Dedifferentiated amniotic fluid mesenchymal stem cell (primary cell): ENCODE measurements at regions not wholly inside any gene's neighbourhood (a gene's known extent, or its start where the extent isn't known, plus 50 kb on each side); places are given as distances from the start of the nearest gene placed in this dataset.
A peak's percentile ranks its signal among the peaks of the same experiment; 100 is the strongest.

Experiments
- DNase-seq: peaks from one replicate; pipeline ENCODE4 v3.0.0-alpha.2; 2016; ENCODE audit errors: extremely low spot score

DNA sequence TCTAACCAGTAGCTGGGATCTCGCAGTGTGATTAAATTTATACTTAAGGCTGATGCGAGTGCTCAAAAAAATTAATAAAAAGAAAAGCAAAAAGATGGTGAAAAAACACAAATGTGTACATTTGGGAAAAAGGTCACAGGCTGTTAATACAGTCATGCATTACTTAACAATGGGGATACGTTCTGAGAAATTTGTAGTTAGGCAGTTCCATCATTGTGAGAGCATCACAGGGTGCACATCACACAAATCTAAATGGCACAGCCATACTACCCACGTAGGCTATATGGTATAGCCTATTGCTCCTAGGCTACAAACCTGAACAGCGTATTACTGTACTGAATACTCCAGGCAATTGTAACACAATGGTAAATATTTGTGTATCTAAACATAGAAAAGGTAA lies 142.4 kb upstream of the MYOCD start:
- no peak for DNase-seq

DNA sequence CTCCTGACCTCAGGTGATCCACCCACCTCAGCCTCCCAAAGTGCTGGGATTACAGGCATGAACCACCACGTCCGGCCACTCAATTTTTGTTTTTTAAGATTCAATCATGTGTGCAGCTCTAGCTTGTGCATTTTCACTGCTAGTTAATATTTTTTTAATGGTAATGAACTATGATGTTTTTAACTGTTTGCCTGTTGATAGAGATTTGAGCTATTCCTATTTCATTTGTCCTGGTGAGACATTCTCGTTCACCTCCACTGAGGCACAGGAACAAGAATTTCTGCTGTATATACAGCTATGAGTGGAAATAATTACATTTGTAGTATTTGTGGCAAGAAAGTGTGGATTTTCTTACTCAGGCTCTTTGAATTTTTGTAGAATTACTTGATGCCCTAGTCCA lies 137.7 kb upstream of the MYOCD start:
- no peak for DNase-seq

DNA sequence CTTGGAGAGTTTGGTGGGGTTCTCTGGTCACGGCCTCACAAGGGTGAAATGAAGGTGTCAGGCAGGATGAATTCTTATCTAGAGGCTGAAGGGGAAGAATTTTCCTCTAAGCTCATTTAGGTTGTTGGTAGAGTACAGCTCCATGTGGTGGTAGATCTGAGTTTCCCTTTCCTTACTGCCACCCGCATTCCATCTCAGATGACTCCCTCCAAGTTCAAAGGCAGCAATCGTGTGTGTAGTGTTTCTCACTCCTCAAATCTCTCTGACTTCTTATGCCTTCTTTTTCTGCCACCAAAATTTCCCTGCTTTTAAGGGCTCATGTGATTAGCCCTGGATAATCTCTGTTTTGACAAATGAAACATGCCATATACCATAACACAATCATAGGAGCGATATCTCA lies 135.5 kb upstream of the MYOCD start:
- no peak for DNase-seq

DNA sequence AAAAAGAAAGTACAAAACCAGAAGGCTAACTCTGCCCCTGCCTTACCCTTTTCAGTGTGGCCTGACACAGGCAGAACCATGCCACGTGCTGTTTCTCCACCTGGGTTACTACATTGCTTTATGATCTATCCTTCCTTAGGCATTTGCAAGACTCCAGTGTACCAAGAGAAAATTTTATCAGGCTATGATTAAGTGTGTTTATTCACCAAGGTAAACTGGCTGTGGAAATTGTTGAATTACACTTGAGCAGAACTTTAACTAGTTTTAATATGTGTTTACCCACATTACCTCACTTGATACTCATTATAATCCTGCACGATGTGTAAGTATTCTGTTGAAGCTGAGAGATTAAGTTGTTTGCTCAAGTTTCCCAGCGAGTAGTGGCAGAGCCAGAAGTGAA lies 129.7 kb upstream of the MYOCD start:
- no peak for DNase-seq

DNA sequence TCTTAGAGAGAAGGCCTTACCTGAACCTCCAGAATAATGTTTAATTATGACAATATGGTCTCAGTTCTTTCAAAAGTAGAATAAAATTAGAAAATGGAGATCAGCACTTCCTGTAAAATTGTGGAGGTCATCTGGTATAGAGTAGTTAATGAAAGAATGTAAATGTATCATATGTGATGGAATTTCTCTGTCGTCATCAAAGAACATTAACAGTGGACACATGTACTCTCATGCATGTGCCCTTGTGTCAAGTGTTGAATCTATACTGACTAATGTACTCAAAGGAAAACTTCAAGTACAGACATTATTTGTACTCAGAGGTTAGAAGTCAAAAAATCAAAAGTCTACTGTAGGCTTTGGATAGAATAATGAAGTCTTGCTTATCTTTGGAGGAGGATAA lies 129.2 kb upstream of the MYOCD start:
- DNase-seq = no peak

DNA sequence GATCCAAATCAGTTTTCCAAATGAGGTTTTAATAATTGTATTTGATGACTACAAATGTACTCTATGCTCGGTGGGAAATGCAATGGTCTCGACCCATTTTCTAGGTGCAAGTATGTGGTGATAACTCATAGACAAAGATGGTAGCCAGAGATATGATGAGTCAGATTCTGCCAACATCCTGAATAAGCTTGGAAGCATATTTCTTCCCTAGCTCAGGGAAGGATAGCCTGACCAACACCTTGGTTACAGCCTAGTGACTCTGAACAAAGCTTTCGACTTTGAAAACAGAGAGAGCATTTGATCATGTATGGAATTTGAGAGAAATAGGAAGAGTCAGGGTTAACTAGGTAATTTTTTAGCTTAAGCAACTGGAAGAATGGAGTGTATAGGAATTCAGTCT lies 128.3 kb upstream of the MYOCD start:
- no peak for DNase-seq

DNA sequence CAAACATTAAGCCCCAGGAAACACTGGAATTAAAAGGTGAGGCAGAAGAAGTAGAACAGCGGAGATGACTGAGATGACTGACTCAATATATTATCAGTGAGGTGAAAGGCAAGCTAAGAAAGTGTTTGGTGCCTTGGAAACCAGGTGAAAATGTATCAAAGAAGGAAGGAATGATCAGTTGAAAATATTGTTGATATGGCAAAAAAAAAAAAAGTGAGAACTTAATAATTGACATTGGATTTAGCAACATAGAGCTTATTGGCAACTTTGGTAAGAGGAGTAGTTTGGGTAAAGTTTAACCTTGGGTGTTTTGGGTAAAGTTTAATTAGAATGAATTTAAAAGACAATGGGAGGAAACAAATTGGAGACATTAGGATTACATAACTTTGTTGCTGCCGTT lies 127.7 kb upstream of the MYOCD start:
- no peak for DNase-seq

DNA sequence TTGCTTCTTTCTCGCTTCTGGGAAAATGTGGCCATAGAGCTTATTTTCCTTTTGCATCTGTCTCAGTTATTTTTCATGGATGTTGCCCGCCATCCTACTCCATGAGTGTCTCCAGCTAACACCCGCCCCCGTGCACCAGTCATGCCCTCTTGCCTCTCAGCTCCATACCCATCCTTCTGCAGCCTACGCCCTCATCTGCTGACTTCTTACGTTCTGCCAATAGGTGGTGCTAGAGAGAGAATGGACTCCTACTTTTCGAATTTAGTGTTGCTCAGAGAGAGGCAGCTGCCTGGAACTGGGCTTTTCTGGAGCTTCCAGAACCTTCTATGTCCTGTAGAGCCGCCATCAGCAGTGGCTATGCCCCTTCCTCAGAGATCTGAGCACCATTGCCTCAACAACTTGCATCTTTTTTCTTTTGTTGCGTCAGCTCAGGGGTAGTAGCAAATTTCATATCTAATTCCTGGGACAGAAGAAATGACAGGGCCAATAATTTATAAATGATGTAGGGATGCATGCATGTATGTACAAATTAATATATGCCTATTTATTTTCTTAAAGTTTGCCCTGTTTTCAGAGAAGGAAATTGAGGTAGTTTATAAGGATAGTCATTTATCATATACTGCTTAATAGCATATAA lies 119.7 kb upstream of the MYOCD start:
- DNase-seq = peak; percentile 52

DNA sequence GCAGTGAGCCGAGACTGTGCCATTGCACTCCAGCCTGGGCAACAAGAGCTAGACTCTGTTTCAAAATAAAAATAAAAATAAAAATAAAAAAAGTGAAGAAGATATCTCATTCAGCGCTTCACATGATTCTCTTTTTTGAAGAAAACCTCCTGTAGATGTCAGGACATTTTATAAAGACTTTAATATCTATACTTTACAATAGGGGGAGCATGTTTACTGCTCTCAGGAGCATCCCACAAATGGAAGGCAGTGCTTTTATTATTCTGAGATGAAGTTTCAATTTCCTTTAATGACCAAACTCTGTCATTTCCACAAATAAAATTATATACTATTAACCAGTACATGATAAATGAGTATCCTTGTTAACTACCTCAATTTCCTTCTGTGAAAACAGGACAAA lies 118.7 kb upstream of the MYOCD start:
- no peak for DNase-seq

DNA sequence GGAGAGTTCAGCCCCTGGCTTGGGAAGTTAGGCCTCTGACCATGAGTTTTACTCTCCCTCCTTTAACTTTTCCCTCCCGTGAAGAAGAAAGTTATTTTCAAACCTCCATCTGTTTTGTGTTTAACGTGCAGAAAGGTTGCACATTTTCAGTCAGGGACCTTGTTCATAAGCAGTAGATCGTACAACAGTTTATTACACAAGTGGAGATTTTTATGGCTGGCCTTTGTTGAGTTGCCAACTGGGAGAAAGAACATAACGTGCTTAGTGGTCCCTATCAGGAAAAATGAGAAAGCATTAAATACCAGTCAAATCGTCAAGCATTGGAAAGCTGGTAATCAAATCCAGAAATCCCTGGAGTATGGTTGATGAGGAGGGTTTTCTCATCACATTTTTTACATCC lies 117.9 kb upstream of the MYOCD start:
- DNase-seq = no peak

DNA sequence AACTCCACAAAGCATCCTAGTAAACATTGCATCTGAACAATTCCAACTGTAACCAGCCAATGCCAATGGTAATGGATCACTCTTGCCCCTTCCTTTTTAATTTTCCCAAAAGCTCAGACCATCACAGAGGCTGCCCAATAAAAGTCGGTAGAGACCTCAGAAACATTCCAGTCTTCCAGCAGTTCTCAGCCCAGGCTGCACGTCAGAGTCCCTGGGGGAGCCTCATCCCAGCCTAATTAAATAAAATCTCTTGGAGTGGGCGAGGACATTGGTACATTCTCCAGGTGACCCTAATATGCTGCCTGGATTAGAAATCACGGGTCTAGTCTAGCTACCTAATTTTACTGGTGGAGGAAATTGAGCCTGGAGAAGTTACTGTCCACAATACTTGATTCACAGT lies 117.1 kb upstream of the MYOCD start:
- no peak for DNase-seq

DNA sequence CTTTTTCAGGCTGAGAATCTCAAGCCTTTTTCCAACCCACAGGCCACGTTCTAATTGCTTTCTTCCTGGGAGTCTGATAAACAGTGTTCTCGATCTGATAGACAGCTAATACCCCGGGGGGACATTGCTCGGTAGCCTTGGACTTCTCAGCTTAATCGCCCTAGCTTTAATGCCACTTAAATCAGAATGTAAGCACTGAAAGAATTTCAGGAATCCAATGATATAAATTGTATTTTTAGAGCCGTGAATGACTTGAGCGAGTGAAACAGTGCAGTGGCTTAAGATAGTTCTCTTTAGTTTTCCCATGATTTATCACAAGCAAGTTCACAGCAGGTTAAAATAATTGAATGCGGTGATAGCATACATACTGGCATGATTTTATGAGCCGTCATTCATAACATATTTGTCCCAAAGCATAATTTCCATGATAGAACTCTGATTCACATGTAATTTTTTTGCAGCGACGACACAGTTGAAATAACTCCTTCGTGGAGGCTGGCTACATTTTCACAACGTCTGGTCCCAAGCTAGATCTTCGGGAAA lies 116.1 kb upstream of the MYOCD start:
- peak; percentile 71 for DNase-seq

DNA sequence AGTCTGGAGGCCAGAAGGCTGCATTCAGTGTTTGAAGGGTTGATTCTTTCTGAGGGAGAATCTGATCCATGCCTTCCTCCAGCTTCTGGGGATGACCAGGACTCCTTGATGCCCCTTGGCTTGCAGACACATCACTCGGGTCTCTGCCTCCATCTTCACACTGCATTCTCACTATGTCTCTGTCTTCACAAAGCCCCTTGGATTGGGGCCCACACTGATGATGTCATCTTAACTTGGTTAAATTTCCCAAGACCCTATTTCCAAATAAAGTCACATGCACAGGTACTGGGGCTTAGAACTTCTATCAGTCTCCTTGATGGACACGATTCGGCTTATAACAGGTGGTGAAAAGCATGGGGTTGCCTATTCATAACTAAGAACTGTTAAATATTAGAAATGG lies 112.1 kb upstream of the MYOCD start:
- DNase-seq = no peak

DNA sequence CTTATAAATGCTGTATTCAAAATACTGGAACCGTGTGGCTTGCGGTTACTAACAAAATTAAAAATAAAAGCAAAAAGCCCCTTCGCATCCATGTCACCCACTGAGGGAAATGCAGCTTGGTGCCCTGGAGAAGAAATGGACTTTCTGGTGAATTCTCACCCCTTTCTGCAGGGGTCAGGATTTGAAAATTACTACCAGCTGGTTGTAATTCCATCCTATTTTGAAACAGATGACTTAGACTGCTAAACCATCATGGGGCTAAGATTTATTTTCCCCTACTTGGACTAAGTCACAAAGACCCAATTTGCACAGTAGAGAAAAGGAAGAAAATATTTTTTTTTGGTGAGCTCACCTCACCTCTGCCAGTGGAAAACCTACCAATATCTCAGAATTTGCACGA lies 111.4 kb upstream of the MYOCD start:
- no peak for DNase-seq

DNA sequence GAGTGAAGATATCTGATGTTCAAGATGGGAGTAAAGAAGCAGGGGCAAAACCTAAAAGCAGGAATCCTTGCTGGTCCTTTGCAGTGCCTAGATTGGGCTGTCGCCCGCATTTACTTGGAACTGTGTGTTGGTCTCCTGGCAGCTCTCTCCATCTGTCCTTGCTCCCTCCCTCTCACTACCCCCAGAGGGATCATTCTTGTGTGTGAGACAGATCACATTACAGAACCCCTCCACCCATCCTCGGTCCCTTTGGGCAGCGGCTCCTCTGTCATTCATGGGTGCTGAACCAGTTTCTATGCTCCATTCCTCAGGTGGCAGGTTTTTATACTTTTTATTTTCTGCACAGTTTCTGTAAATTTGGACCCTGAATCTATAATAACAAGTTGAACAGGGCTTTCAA lies 99.4 kb upstream of the MYOCD start:
- no peak for DNase-seq

DNA sequence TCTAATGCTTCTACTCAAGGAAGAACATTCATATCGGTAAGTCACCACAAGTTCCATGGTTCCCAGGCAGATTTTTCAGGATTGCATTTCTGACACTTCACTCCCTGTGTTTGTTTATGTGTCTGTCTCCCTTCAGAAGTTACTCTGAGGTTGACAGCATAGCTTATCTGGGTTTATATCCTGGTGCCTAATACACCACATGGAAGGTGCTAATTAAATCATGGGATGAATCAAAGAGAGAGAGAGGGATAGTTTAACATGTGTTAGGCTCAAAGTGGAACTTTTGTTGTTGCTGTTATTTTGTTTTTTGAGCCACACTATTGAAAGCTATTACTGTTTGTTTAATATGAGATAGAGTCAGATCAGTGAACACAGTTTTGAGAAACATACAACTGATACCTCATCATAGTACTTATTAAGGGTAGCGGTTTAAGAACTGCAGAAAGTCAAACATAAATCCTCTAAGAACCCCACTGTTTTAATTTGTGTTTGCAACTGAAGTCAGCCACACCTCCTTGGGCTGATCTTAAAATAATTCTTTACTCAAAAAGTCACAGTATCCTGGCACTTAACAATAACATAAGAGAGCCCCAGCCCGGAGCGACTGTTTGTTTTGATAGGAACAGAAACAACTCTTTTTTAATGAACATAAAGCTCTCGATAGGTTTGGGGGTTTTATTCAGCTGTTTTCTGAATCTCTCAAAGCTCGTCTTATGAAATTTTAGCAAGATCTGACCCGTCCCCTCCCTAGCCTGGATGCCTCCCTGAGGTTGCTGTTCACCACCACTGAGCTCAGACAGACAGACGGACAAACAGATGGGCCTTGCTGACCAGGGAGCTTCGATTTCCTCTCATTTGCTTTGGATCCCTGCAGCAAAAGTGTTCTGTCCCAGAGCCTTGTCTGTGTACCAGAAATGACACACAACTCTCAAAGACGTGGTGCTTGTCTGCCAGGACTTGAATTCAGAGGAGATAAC lies 98.3 kb upstream of the MYOCD start:
- DNase-seq = no peak

DNA sequence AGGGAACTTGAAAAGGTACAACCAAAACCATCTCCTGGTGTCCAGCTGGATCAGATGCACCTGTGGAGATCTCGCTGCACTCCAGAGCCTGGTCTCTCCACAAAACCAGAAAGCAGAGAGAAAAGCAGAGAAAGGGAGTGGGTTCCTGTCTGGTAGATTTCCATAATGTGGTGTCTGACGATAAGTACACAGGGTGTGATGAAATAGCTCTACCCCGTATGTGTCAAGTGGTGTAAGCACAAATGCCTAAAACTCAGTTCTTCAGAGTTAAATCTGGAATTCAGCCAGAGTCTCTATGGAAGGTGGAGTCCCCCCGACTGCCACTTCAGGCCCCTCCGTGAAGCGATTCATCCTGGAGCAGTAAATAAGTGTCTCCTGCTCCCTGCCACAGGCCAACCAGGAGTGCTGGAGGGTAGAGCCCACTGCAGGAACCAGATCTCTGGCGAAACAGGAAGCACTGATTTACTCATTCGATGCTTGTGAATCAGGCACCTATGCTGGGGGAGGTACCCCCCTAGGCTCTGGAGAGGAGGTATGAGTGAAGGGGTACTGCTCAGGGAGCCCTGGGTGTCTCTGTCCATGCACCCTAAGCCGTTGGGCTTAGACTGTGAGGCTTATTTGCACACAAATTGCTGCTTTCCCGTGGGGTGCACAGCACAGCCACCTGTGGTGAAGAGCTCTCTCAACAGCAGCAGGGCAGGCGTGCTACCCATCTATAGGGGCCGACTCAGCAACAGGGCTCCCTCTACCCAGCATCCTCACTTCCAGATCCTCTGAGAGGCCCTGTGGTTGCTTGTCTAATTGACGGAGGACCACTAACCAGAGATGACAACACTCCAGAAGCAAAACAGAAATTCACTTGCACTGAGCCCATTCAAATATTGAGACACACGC lies 97.1 kb upstream of the MYOCD start:
- no peak for DNase-seq

DNA sequence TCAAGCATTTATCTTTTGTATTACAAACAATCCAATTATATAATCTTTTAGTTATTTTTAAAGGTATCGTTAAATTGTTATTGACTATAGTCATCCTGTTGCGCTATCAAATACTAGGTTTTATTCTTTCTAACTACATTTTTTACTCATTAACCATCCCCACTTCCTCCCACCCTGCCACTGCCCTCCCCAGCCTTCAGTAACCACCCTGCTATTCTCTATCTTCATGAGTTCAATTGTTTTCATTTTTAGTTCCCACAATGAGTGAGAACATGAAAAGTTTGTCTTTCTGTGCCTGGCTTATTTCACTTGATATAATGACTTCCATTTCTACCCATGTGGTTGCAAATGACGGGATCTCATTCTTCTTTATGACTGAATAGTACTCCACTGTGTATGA lies 94.1 kb upstream of the MYOCD start:
- no peak for DNase-seq

DNA sequence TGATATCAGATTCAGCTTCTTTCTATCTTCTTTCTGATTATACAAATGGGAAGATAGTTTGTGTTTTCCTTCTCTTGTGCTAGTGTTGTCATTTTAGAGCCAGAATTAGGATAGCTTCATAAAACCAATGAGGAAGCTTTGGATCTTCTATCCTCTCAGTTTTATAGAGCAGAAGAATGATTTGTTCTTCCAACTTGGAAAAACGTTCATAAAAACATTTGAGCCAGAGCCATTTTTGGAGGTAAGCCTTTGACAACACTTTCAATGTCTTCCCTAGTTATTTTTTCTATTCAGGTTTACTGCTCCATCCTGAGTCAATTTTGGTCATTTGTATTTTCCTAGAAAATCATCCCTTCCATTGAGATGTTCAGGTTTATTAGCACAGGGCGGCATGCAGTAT lies 91.2 kb upstream of the MYOCD start:
- no peak for DNase-seq

DNA sequence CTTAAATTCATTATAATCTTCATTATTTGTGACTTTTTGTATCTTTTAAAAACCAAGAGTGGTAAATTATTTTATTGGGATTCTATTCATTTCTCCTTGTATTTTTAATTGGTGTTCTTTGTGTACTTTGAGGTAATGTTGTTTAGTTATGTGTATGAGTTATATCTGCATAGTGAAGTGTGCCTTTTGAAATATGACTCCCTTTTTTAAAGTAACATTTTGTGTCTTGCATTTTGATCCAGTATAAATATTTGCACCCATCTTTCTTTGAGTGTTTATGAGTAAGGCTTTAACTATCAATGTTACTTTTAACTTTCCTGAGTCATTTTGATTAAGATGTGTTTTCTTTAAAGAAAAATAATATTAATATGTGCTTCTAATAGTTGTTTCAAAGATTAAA lies 90.0 kb upstream of the MYOCD start:
- DNase-seq = no peak

DNA sequence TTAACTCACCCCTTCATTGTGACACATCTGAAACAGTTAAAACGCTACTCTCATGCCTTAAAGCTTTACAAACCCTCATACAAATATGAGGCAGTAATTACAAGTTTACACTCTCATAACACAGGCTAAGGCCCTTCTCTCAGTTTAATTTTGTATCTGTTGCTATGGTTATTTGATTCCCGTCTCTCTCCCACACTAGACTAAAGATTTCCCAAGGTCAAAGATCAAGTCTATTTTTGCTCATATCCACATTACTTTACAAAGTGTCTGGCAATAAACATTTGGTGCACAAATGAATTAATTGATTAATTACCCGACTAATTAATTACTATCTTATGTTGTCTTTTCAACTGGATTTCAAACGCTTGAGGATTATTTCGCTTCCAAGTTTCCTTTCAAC lies 86.4 kb upstream of the MYOCD start:
- no peak for DNase-seq

DNA sequence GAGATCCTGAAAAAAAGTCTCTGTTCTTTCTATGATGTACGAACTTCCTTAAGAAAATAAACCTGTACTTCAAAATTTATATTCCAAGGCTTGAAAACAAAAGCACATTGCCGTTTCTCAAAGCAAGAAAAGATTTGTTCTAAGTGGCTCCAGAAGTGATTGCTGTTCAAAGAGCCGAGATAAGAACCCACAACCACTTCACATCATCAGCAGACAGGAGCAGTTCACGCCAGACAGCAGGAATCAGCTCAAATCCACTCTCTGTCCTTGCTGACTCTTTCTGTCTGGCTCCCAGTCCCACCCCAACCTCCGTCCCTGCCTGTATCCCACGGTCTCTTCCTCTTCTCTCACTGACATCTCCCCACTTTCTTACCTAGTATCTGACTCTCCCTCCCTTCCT lies 85.0 kb upstream of the MYOCD start:
- DNase-seq = no peak
